Transverse colon (tissue), 3 donors: ENCODE measurements at regions not wholly inside any gene's neighbourhood (a gene's known extent, or its start where the extent isn't known, plus 50 kb on each side); places are given as distances from the start of the nearest gene placed in this dataset.

Experiments
- CTCF ChIP-seq, 5 experiments: fragments of 200-600 bp in 3 of 5; fragments of 450-650 bp in 2 of 5; sonication (generic) in 3 of 5; IDR thresholded peaks; 1 replicate in 2 of 5; 2 replicates in 3 of 5; pipeline ENCODE4 v1.5.1; 2016 to 2017; ENCODE audit warnings: antibody characterized with exemption in 5 of 5, inconsistent platforms in 3 of 5, mild to moderate bottlenecking in 2 of 5, moderate library complexity in 1 of 5
- EP300 ChIP-seq: sonication (generic); formaldehyde crosslinking; IDR thresholded peaks from one replicate; pipeline ENCODE4 v1.6.1; 2017; ENCODE audit warnings: antibody characterized with exemption, low read depth
- POLR2A ChIP-seq: fragments of 450-650 bp; IDR thresholded peaks from one replicate; pipeline ENCODE4 v1.6.1; 2016; ENCODE audit warnings: antibody characterized with exemption, mild to moderate bottlenecking, moderate library complexity

GRCh38 chr11:103798026-103798425 is 238.4 kb upstream of the DDI1 start:
- no peak for TF ChIP-seq CTCF (IDR thresholded peaks at IDR 0.05)
- TF ChIP-seq POLR2A: no peak
- no peak for TF ChIP-seq EP300
